Endothelial cell of umbilical vein (primary cell): ENCODE measurements at regions not wholly inside any gene's neighbourhood (a gene's known extent, or its start where the extent isn't known, plus 50 kb on each side); places are given as distances from the start of the nearest gene placed in this dataset.

Experiments
- CTCF ChIP-seq, 2 donors: IDR thresholded peaks; 1 replicate in 1 of 2; 2 replicates in 1 of 2; pipeline ENCODE4 v1.5.1; 2011; ENCODE audit warnings: low read length in 2 of 2, mild to moderate bottlenecking in 2 of 2, moderate library complexity in 2 of 2, control low read depth in 1 of 2, inconsistent platforms in 1 of 2, low read depth in 1 of 2; ENCODE audit not compliant: insufficient read depth in 1 of 2; ENCODE audit errors: extremely low read depth in 1 of 2
- EZH2 ChIP-seq: IDR thresholded peaks from 2 replicates; pipeline ENCODE4 v1.6.1; 2012; ENCODE audit warnings: borderline replicate concordance, low read depth, mild to moderate bottlenecking, moderate library complexity, low read length, inconsistent platforms; ENCODE audit not compliant: severe bottlenecking
- POLR2A ChIP-seq: IDR thresholded peaks from 2 replicates; pipeline ENCODE4 v1.6.1; 2012; ENCODE audit warnings: low read depth, mild to moderate bottlenecking, control low read depth, low read length
- POLR2AphosphoS5 ChIP-seq: IDR thresholded peaks from 2 replicates; pipeline ENCODE4 v1.6.1; 2012; ENCODE audit warnings: low read depth, mild to moderate bottlenecking, control low read depth, low read length, moderate library complexity; ENCODE audit not compliant: insufficient read depth
- TF ChIP-seq, protein P1 (sequence below): IDR thresholded peaks from 2 replicates; pipeline ENCODE4 v1.6.1; 2011; ENCODE audit not compliant: insufficient read depth, insufficient read length

DNA sequence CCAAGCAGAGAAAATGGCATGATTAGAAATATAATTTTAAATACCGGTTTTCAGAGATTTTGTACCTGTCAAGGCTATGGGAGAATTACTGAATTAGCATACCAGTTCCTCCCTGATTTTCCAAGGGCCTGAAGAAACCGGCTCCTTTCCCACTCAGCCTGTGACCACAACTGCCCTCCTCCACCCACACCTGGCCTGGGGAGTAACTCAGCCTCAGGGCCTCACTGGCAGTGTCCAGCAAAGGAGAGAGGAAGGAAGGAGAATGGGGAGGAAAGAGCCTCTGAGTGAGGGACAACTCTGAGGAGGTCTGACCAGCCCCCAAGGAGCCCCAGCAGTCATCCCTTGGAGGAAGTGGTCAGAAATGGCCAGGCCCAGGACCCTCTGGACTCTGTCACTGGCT, 98.0 kb upstream of the LYZL2 start:
- no peak for TF ChIP-seq CTCF (IDR thresholded peaks at IDR 0.05; ENCODE audit: extremely low read depth in 1 of 2, insufficient read depth in 1 of 2, low read depth in 1 of 2, low read length in 2 of 2)
- no peak for TF ChIP-seq EZH2
- TF ChIP-seq, protein P1, sequence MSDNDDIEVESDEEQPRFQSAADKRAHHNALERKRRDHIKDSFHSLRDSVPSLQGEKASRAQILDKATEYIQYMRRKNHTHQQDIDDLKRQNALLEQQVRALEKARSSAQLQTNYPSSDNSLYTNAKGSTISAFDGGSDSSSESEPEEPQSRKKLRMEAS, result no peak
- TF ChIP-seq POLR2A, result no peak
- TF ChIP-seq POLR2AphosphoS5, result no peak
